T-helper 1 cell treated with Interleukin-12 subunit alpha and Interleukin-12 subunit beta and Interleukin-4 antibody, amounts not matched to agents 30 μg/mL and 1 μg/mL, for 36 hours (primary cell): ENCODE measurements at regions not wholly inside any gene's neighbourhood (a gene's known extent, or its start where the extent isn't known, plus 50 kb on each side); places are given as distances from the start of the nearest gene placed in this dataset.
"Not testable (repeated sequence)": the region's sequence is repeated elsewhere in the genome, so short reads cannot be mapped to it uniquely, and the experiment has no call there.

Source experiments
- H3K27ac Mint-ChIP-seq: one replicate; pipeline ENCODE4 v1.8.0; 2021; ENCODE audit warnings: mild to moderate bottlenecking, mixed read lengths
- H3K27me3 Mint-ChIP-seq: one replicate; pipeline ENCODE4 v1.8.0; 2021; ENCODE audit warnings: low read depth, mixed read lengths
- H3K36me3 Mint-ChIP-seq: one replicate; pipeline ENCODE4 v1.8.0; 2021; ENCODE audit warnings: low read depth, mixed read lengths
- H3K4me1 Mint-ChIP-seq: one replicate; pipeline ENCODE4 v1.8.0; 2021; ENCODE audit warnings: low read depth, mixed read lengths
- H3K4me3 Mint-ChIP-seq: one replicate; pipeline ENCODE4 v1.8.0; 2021; ENCODE audit warnings: mild to moderate bottlenecking, moderate library complexity, mixed read lengths
- H3K9me3 Mint-ChIP-seq: one replicate; pipeline ENCODE4 v1.8.0; 2021; ENCODE audit warnings: mixed read lengths

DNA sequence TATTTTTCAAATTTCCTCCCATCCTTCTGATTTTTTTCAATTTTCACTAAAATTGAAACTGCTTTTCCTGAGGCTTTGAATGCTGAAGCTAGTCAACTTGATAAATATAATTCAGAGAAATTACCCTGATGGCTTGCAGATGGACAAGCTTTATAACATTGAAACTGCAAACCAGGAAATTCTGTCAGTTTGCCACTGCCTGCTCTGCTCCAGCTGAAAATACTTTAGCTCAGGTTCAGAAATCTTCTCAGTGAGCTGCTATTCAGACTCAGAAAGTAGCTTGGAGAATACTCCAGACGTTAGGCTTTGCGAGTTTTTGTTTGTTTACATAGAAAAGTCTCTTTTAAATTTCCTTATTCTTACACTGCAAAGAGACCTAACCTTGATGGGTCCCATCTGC, 1574.7 kb downstream of the STIM2 start:
- no peaks in the 10 kb centered on the region for H3K27me3 Mint-ChIP-seq
- H3K36me3 Mint-ChIP-seq, result no peaks in the 10 kb centered on the region
- no peaks in the 10 kb centered on the region for H3K4me1 Mint-ChIP-seq
- H3K4me3 Mint-ChIP-seq, result no peak overlapping the region
- H3K27ac Mint-ChIP-seq, result no peak overlapping the region
- peaks cover 16% of the 10 kb centered on the region for H3K9me3 Mint-ChIP-seq

DNA sequence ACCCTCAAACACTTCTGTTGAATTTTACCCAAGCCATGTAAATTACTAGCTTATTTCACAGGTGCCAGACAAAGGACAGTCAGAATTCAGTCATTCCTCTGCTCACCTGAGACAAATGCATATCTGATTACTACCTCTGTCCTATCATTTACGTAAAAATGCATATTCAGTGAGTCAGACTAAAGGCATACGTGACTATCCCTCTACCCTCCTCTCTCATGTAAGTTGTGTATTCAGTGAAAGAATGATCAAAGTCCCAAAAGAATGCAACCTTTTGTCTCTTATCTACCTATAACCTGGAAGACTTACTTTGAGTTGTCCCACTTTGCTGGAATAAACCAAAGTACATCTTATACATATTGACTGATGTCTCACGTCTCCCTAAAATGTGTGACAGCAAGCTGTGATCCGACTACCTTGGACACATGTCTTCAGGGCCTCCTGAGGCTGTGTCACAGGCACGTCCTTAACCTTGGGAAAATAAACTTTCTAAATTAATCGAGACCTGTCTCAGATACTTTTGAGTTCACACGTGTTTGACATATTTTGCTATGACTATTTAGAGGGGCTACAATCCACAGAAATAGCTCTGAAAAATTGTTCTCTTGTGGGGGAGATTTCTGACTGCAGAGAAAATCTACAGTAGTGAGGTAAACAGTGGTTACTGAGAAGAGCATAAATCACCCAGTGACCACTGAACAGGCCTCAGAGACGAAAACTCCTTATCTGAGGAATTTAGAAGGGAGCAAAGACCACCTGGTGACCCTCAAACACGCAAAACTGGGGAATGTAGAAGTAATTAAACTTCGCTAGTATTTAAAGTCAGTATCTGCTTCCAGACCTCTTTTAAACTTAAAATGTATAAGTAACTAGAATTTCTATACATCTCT, 1575.8 kb downstream of the STIM2 start:
- Mint-ChIP-seq H3K4me3 (no peak overlapping the region), H3K27ac (no peak overlapping the region), H3K4me1 (no peaks in the 10 kb centered on the region), H3K36me3 (no peaks in the 10 kb centered on the region), H3K9me3 (peaks cover 16% of the 10 kb centered on the region), H3K27me3 (no peaks in the 10 kb centered on the region)

DNA sequence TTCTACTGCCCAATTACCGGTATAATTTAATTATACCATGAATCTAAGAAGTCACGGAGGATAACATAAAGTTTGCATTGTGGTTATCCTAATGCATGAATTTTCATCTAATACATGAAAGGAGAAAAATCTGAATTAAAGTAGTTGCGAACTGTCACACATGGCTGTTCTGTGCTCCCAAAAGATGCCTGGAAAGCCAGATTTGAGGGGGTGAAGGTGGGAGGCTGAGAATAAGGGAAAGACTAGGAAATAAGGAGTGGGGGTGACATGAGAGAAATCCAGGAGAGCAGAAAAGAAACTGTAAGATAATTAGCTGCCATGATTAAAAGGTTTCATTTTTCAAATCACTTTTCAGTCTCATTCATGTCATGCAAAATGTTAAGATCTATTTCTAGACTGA, 1582.7 kb downstream of the STIM2 start:
- Mint-ChIP-seq H3K9me3 (peaks cover 15% of the 10 kb centered on the region), H3K27me3 (no peaks in the 10 kb centered on the region), H3K27ac (no peak overlapping the region), H3K36me3 (no peaks in the 10 kb centered on the region), H3K4me3 (no peak overlapping the region), H3K4me1 (no peaks in the 10 kb centered on the region)

DNA sequence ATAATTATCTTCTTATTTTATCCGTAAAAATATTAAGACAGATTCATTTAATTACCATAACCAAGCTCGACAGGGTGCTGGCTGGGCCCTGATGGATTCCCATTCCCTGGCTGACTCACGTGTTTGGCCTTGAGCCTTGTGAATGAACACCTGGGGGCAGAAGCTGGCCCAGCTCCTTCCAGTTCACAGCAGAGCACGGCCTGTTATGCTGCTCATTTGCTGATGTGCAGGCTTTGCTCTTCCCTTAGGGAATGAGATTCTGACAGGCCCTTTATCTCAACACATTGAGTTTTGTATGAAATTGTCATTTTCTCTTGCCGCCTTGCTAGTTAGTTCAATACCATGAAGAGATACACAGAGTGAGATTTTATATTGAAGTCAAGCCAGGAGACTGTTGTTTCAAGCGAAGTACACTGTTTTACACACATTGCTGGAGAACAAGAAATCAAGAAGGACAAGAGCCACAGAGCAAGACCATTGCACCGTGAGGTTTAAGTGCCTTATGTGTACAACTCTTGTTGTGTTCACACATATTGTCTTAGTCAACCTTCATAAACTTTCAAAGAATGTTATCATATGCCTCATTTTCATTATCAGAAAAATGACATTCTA, 1583.3 kb downstream of the STIM2 start:
- Mint-ChIP-seq H3K4me1 (no peaks in the 10 kb centered on the region), H3K4me3 (no peak overlapping the region), H3K9me3 (peaks cover 15% of the 10 kb centered on the region), H3K27me3 (no peaks in the 10 kb centered on the region), H3K27ac (no peak overlapping the region), H3K36me3 (no peaks in the 10 kb centered on the region)

DNA sequence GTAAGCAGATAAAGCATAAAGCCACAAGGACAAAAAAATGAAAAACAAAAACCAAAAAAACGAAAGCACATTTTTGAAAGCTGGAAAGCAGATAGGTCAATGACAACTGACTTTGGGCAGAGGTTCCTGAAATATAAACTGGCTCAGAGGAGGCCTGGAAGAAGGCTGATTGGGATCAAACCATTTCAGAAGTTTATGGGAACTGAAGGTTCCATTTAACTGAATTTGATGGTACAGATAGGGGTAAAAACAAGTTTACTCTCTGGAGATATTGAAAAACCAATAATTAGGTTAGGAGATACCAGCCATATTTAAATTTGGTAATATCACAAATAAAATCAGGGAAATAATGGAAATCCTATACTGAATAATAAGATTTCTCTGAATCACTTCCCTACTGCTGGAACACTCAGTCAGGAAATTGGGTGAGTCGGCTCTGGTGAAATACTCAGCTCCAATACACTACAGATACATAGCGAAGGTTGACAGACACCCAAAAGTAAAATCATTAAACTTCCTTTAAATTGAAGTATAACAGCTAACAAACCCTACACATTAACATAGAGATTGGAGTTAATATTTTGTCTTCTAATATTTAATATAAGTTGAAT, 1584.3 kb downstream of the STIM2 start:
- Mint-ChIP-seq H3K27me3 (no peaks in the 10 kb centered on the region), H3K27ac (no peak overlapping the region), H3K4me1 (no peaks in the 10 kb centered on the region), H3K4me3 (no peak overlapping the region), H3K36me3 (no peaks in the 10 kb centered on the region), H3K9me3 (peaks cover 11% of the 10 kb centered on the region)

DNA sequence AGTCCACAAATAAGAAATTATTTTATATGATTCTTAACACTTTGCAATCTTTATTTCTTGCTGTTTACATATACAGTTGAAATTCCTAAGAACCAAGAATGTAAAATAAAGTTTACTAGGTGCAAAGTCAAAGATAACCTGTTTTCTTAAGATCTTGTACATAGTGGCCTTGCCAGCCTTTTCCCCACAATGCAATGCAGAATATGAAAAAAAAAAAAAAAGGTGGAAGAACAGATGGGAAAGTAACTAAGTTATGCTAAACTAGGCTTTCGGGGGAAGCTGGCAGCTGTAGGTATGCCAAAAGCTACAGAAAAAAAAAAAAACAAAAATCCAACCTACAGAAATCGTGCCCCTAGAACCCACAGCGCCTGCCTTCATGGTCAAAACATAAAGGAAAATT, 1588.4 kb downstream of the STIM2 start:
- Mint-ChIP-seq H3K36me3 (no peaks in the 10 kb centered on the region), H3K4me1 (no peaks in the 10 kb centered on the region), H3K27me3 (no peaks in the 10 kb centered on the region), H3K4me3 (no peak overlapping the region), H3K9me3 (peaks cover 18% of the 10 kb centered on the region), H3K27ac (no peak overlapping the region)

DNA sequence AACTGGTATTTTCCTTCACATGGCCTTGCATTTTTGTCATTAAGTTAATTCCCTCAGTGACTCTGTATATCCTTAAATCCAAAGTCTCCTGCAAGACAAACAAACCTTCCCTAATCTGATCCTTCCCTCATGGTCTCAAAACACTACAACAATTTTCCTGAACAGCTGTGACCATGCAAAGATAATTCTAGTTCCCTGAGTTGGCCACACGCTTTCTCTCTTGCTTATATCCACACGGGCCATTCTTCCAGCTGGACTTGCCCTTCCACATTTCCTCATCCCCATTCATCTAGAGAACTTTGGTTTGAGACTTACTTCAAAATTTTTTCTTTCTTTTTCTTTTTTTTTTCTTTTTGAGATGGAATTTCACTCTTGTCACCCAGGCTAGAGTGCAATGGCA, 1590.7 kb downstream of the STIM2 start:
- no peaks in the 10 kb centered on the region for H3K36me3 Mint-ChIP-seq
- H3K4me1 Mint-ChIP-seq, result no peaks in the 10 kb centered on the region
- no peak overlapping the region for H3K27ac Mint-ChIP-seq
- no peaks in the 10 kb centered on the region for H3K27me3 Mint-ChIP-seq
- peaks cover 26% of the 10 kb centered on the region for H3K9me3 Mint-ChIP-seq
- no peak overlapping the region for H3K4me3 Mint-ChIP-seq

DNA sequence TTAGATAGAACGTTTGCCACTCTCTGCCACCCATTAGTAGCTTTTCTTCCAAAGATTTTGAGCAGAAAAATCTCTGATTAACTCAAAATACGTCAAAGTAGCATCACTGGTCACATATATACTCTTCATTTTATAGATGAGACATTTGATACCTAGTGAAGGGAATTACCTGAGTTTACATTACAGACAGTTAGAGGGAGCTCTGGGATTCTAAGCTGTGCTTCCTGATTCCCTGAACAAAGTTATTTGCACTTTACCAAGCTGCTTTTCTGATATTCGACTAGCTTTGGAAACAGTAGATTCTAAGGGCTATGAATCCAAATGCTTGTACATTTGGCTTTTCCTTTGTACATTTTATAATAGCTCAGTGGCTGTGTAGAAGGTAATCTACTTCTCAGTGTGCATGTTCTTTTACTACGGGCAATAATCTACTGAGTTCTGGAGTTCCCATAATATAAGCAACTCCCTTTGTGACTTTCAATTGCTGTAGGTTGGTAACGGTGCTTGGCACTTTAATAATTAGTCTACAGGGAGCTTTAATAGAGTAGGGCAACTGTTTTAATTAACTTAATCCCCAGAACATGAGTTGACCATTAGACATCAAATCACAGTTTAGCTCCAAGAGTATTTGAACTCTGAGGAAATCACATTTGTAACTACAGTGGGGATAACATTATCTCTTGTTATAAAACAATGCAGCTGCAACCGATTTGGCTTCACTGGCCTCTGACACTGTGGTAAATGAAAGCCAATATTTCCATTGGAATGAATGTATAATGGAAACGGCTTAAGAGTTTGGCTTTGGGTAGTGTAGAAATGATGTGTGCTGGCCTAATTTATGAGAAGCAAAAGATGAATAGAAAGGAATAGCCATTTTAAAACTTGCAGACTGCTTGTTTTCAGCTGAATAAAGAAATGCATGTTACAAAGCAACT, 1602.4 kb downstream of the STIM2 start:
- Mint-ChIP-seq H3K27ac (no peak overlapping the region), H3K9me3 (peaks cover 4% of the 10 kb centered on the region), H3K36me3 (no peaks in the 10 kb centered on the region), H3K4me3 (no peak overlapping the region), H3K4me1 (no peaks in the 10 kb centered on the region), H3K27me3 (no peaks in the 10 kb centered on the region)

DNA sequence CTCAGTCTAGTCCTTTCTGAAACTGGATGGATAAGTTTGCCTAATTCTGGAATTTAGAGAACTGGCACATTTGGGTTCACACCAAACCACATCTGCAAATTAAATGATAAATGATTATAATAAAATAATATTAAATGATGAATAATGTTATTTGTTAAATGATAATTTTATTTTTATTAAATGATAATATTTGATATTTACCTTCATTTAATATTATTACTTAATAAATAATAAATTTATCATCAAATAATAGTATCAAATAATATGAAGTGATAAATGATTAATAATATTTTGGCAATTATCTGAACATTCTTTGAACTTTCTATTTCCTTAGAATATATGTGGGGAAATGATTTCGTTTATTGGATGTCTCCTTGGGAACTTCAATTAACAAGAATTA, 1604.2 kb downstream of the STIM2 start:
- no peaks in the 10 kb centered on the region for H3K36me3 Mint-ChIP-seq
- H3K27ac Mint-ChIP-seq, result no peak overlapping the region
- H3K4me1 Mint-ChIP-seq, result no peaks in the 10 kb centered on the region
- peaks cover 4% of the 10 kb centered on the region for H3K9me3 Mint-ChIP-seq
- no peak overlapping the region for H3K4me3 Mint-ChIP-seq
- H3K27me3 Mint-ChIP-seq, result no peaks in the 10 kb centered on the region

DNA sequence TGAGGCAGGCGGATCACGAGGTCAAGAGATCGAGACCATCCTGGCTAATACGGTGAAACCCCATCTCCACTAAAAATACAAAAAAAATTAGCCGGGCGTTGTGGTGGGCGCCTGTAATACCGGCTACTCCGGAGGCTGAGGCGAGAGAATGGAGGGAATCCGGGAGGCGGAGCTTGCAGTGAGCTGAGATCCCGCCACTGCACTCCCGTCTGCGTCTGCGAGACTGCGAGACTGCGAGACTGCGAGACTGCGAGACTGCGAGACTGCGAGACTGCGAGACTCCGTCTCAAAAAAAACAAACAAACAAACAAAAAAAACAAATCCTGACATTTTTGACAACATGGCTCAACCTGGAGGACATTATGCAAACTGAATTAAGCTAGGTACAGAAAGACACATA, 1606.2 kb downstream of the STIM2 start:
- not testable (repeated sequence) for H3K9me3 Mint-ChIP-seq, H3K27me3 Mint-ChIP-seq, H3K27ac Mint-ChIP-seq, H3K4me3 Mint-ChIP-seq, H3K4me1 Mint-ChIP-seq, H3K36me3 Mint-ChIP-seq

DNA sequence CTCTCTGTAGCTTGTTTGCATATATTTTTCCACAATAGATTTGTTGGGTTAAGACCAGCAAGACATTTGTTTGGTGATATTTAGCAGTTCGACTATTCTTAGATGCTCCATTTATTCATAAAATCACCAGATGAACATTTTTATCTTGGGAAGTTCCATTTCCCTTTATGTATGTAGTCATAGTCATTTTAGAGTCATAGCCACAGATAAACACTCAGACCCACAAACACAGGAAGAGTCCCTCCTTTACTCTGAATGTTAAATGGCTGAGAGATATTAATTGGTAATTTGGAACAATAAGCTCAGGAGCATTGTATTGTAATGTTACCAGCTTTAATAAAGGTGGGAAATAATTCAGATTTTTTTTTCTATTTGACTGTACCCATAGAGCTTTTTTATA, 1608.7 kb downstream of the STIM2 start:
- Mint-ChIP-seq H3K36me3 (no peaks in the 10 kb centered on the region), H3K9me3 (no peaks in the 10 kb centered on the region), H3K27ac (no peak overlapping the region), H3K27me3 (no peaks in the 10 kb centered on the region), H3K4me3 (no peak overlapping the region), H3K4me1 (no peaks in the 10 kb centered on the region)

DNA sequence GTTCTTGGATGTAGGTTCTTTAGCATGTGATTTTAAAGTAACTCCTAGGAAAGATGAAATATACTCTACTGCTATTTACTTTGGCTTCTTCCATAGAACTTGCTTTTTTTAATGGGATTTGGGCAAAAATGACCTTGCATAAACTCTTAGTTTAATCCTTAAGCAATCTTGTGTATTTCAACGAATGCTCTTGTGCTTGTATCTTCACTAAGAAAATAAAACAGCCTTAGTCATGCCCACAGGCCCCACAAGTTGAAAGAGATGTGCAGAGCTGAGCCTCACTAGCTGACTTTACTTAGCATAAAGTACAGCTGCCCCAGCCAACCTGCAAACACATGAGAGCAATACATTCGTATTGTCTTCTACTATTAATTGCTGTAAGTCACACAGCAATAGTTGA, 1609.2 kb downstream of the STIM2 start:
- Mint-ChIP-seq H3K27me3 (no peaks in the 10 kb centered on the region), H3K4me1 (no peaks in the 10 kb centered on the region), H3K4me3 (no peak overlapping the region), H3K9me3 (no peaks in the 10 kb centered on the region), H3K27ac (no peak overlapping the region), H3K36me3 (no peaks in the 10 kb centered on the region)

DNA sequence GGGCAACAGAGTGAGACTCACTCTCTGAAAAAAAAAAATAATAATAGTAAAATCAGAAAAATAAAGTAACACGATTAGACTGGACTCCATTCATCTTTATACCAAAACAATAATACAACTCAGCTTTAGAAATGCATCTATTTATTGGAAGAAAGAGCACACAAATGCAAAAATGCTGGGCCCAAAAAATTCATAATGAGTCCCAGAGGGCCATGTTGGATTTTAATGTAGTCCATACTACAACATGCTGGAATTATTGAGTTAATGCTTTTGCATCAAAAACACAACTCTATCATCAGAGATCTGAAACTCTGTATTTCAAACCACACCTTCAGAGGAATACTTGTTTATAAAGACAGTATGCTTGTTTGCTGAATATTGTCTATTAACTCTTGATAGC, 1614.7 kb downstream of the STIM2 start:
- Mint-ChIP-seq H3K27me3 (no peaks in the 10 kb centered on the region), H3K27ac (no peak overlapping the region), H3K36me3 (no peaks in the 10 kb centered on the region), H3K4me1 (no peaks in the 10 kb centered on the region), H3K4me3 (no peak overlapping the region), H3K9me3 (peaks cover 6% of the 10 kb centered on the region)

DNA sequence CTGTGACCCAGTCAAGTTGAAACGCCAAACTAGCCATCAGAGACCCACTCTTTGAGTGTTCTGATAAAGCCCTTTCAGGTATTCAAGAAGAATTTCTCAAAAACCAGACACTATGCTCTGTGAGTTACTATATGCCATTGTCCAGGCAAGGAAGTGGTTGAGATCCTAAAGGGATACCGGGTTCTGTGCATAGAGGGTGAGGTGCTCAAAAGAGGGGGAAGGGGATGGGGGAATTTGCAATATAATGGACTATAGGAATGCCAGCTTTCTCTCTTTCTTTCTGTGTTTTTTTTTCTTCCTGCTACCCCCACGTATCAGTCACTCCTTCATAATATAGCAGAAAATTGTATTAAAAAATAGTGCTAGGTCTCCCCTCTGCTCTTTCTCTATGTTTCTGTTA, 1619.0 kb downstream of the STIM2 start:
- no peaks in the 10 kb centered on the region for H3K36me3 Mint-ChIP-seq
- peaks cover 12% of the 10 kb centered on the region for H3K9me3 Mint-ChIP-seq
- H3K4me1 Mint-ChIP-seq, result no peaks in the 10 kb centered on the region
- H3K27me3 Mint-ChIP-seq, result no peaks in the 10 kb centered on the region
- H3K27ac Mint-ChIP-seq, result no peak overlapping the region
- no peak overlapping the region for H3K4me3 Mint-ChIP-seq
